GM12872 (cell line): ENCODE measurements at regions not wholly inside any gene's neighbourhood (a gene's known extent, or its start where the extent isn't known, plus 50 kb on each side); places are given as distances from the start of the nearest gene placed in this dataset.

Experiments used
- TF ChIP-seq, protein P1 (sequence below): IDR thresholded peaks from 3 replicates; pipeline ENCODE4 v1.5.1; 2011; ENCODE audit warnings: low read depth, mild to moderate bottlenecking, low read length, moderate library complexity; ENCODE audit not compliant: insufficient read depth

GRCh38 chr21:16113052-16113715 lies 383.4 kb downstream of the USP25 start:
- TF ChIP-seq, protein P1, sequence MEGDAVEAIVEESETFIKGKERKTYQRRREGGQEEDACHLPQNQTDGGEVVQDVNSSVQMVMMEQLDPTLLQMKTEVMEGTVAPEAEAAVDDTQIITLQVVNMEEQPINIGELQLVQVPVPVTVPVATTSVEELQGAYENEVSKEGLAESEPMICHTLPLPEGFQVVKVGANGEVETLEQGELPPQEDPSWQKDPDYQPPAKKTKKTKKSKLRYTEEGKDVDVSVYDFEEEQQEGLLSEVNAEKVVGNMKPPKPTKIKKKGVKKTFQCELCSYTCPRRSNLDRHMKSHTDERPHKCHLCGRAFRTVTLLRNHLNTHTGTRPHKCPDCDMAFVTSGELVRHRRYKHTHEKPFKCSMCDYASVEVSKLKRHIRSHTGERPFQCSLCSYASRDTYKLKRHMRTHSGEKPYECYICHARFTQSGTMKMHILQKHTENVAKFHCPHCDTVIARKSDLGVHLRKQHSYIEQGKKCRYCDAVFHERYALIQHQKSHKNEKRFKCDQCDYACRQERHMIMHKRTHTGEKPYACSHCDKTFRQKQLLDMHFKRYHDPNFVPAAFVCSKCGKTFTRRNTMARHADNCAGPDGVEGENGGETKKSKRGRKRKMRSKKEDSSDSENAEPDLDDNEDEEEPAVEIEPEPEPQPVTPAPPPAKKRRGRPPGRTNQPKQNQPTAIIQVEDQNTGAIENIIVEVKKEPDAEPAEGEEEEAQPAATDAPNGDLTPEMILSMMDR, result no peak

DNA sequence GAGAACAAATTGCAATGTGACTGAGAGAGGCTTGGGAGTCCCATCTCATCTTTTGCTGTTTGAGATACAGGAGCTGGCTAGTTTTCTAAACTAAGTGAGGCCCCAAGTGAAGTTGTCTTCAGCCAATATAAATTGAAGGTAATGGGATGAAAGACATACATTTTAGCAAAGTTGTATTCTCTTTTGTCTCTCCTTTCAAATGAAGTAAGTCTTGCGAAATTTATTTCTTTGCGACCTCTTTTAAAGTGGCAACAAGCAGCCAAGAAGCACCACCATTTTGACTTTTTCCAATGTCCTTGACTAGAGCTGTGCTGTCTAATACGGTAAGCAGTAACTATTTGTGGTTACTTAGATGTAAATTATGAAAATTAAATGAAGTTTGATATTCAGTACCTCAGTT lies 385.7 kb downstream of the USP25 start:
- TF ChIP-seq, protein P1, result no peak

GRCh38 chr21:16116069-16116468 lies 386.3 kb downstream of the USP25 start:
- TF ChIP-seq, protein P1, result no peak

- TF ChIP-seq, protein P1, result no peak
Measured at GRCh38 chr21:16116798-16117197, 387.0 kb downstream of the USP25 start.

DNA sequence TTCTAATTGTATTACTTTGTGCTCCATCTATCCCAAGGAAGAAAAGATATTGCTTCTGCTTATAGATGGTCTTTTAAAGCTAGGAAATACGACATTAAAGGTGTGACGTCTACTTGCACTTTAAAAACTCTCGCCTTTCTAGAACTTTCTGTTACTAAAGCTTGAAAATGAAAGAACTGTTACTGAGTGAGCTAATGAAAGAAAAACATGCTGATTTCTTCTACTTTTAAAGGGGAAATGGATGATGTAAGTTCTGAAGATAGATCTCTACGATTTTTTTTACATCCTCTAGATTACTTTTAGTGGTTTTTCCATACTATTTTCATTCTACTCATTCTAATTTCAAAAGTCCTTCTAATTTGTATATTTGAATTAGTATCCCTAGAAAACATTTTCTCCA lies 387.5 kb downstream of the USP25 start:
- TF ChIP-seq, protein P1, result no peak

GRCh38 chr21:16117851-16118590 lies 388.2 kb downstream of the USP25 start:
- TF ChIP-seq, protein P1, result no peak

- TF ChIP-seq, protein P1, result no peak
Measured at GRCh38 chr21:16124378-16125138, 394.8 kb downstream of the USP25 start.
